GOT3 (cell line): ENCODE measurements at regions not wholly inside any gene's neighbourhood (a gene's known extent, or its start where the extent isn't known, plus 50 kb on each side); places are given as distances from the start of the nearest gene placed in this dataset.
"Not testable (repeated sequence)": the region's sequence is repeated elsewhere in the genome, so short reads cannot be mapped to it uniquely, and the experiment has no call there.

ENCODE experiments used
- DNase-seq: peaks from one replicate; lab custom pipeline; 2025; ENCODE audit warnings: mixed read lengths; lab: John Stamatoyannopoulos, UW

DNA sequence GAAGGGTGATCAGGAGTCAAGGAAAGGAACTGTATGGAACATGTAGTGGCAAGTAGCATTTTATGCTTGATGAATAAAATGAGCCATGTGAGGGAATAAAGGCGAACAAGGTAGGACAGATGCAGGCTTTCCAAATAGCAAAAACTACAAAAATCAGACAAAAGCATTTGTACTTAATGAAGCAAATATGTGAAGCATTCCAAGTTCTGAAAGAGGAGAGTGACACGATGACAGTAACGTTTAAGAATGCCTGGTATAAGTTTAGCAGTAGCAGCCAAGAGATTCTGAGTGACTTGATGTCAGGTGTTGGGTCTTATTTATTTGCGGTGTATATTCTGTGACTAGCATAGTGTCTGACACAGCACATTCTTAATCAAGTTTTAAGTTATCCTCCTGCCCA lies 408.2 kb upstream of the RASGRP1 start:
- DNase-seq = no peak

DNA sequence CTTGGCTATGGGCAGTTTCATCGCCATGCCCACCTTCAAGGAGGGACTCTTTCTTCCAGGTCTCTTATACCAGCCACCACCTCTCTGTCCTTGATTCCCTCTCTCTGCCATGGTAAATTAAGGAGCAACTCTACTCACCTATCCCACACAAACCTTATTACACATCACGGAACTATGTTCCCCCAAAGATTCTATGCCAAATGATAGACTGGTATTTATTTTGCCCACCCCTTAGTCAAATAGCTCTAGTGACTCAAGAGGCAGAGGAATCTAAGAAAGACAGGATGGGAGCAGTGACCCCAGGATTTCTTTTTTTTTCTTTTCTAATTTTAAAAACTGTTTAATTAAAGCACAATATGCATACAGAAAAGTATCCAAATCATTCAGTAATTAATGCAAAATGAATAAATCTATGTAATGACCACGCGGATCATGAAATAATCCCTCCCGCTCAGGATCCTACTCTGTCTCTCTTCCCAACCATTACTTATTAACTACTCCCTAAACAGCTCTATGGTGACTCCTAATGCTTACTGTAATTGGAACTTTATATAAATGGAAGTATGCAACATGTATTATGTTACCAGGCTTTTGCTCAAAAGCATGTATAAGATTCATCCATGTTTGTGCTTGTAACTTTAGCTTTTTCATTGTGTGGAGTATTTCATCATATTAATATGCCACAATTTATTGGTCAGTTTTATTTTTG lies 410.8 kb upstream of the RASGRP1 start:
- no peak for DNase-seq

DNA sequence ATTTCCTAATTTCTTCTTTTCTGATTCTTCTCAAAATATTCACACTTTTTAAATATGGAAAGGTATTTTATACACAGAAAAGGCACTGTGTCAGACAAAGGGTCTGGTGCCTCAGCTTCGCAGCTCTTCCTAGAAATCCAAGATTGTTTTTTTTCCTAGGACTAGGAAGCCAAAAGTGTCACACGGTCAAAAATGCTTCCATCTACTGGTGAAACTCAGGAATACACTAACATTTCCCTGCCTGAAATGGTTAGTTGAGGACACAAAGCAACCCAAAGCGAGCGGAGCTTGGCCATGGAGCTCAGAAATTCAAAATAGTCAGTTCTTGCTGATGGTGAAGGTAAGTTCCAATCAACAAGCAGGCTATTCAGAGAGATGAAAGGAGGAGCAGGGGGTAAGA lies 426.5 kb upstream of the RASGRP1 start:
- DNase-seq = no peak

DNA sequence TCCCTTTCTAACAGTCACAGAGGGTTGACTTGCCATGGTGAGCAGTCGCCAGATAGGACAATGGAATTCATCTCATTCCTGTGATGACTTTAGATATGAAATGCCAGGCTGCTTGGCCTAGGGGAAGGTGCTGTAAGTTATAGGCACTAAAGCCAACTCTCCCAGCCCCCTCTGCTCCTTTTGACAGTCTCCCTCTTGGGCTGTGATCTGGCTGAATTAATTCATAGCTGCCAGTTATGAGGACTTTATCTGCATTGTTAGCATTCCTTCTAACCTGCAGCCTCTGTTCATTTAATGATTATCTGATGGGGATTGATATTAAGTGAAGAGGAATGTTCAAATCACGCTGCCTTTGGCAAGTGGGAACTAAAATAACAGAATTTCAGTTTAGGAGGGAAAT lies 427.1 kb upstream of the RASGRP1 start:
- no peak for DNase-seq

DNA sequence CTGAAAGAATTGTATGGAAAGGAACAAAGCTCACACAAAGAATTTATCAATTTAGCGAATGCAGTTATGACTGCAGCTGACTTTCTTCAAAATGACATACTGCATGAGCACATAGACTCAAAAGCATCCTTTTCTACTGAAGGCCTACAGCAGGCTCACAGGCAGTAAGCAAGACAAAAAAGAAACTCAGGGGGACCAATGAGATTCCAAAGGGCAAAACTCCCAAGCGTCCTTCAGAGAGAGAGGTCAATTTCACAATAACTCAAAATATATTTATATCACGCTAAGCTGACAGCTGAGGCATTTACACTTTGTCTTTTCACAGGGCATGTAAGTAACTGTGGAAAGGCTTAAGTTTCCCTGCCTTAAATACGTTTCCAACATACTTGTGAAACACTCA lies 427.9 kb upstream of the RASGRP1 start:
- DNase-seq = no peak

DNA sequence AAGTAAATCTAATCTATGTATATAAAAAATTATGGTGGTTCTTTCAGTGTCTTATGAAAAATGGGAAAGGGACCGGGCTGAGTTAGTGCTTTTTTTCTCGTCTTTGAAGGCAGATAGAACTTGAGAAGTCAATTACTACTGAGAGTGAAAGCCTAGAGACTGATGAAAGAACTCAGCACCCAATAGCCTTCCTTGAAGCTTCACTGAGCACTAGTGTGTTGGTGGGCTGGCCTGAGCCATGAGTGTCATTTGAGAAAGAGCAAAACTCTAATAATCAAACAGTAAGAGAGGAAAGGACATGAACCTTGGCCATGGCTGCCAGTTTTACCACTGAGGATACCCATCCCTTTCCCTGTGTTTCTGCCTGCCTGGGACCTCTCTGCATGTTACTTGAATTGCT lies 428.3 kb upstream of the RASGRP1 start:
- no peak for DNase-seq

DNA sequence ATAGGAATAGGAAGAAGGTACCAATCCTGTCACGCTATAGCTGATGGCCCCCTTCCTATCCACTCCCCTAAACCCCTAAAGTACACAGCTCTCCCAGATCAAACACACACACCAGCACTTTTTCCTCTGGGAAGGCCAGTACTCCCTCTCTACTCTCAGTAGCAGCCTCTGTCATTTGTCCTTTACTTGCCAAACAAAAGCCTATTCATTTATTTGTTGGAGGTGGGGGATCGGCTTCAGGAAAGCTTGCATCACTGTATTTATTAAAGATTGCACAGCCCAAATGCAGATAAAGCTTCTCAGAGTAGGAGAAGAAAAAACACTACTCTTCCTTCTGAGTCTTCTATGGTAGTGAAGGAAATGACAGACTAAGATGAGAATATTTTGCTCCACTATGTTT lies 429.7 kb upstream of the RASGRP1 start:
- DNase-seq = no peak

DNA sequence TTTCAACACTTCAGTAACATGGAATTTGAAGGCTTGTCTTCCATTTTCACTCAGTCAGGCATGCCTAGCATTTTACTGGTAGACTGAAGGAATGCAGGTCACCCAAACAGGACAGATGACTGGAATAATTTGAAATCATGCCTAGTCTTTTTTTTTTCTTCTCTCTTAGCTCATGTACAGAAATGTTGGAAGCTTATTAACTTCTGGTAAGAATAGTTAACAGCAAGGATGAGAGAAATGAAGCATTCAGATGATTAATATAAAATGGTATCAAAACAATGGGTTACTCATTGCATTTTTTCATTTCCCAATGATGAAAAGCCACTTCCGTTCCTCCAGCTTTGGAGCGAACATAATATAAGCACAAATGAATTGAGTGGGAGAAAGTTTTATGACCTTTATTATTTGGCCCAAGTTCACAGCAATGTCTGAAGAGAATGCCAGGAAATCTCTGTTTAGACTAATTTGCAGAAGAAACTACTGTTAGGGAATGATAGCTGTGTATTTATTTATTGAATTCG lies 431.6 kb upstream of the RASGRP1 start:
- no peak for DNase-seq

DNA sequence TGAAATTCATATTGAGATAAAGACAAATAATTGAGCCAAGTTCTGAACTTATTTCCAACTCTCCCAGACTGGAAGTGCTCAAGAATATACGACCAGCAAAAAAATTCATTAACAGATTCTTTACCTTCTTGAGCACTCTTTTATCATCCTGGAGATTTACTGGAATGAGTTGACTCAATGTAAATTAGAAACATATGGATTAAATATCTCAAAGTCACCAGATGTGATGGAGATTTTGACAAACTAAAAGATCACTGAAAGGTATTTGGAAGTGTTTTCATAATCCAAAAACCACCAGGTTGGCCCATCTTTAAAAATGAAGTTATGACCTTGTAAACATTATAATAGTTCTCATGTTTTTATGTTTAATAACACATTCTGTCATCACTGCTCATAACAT lies 433.2 kb upstream of the RASGRP1 start:
- no peak for DNase-seq

DNA sequence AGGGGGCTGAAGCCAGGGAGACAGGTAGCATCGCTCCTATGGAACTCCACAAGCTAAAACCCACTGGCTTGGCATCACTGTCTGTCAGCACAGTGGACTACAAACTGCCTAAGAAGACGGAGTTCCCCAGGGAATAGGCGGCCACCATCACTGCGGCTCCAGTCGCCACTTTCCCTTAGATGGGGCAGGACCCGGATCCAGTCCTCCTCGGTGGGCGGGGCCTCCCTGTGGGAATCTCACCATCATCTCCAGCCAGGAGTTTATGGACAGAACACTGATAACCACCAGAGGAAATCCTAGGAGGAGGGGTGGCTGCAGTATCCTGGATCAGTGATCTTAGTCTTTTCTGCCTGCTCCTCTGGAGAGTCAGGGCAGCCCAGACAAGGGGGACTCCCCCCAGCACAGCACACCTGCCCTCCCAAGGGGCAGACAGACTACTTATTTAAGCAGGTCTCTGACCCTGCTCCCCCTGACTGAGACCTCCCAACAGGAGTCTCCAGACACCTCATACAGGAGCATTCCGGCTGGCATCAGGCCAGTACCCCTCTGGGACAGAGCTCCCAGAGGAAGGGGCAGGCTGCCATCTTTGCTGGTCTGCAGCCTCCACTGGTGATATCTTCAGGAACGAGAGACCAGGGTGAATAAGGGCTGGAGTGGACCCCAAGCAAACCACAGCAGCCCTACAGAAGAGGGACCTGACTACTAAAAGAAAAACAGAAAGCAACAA lies 435.6 kb upstream of the RASGRP1 start:
- DNase-seq = no peak

DNA sequence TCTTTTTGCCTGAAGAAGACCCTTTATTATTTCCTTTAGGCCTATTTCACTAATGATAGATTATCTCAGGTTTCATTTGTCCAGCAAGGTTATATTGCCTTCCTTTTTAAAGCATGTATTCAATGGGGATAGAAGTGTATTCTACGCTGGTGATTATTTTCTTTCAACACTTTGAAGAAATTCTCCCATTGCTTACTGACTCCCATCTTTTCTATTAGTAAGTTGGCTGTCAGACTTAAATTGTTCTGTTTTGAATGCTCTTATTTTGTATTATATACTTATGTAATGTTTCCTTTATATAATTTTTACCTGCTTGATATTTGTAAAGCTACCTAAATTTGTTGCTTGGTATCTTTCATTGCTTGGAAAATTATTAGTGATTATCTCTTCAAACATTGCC lies 445.1 kb upstream of the RASGRP1 start:
- no peak for DNase-seq

DNA sequence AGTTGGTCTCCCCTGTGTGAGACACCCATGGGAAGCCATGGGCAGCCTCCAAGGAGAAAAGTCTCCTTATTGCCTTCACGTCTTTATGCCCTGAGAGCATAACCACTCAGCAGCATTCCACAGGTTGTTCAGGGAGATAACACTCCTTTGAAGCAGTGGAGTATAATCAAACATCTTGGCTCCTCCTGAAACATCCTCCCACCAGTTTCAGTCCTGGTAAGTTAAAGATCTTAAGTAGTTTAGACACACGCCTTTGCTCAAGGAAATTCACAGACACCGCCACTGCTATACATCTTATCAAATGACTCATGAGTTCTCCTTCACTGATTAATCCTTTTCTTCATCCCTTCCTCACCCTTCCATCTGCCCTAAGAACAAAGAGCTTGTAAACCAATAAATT lies 446.5 kb upstream of the RASGRP1 start:
- not testable (repeated sequence) for DNase-seq

DNA sequence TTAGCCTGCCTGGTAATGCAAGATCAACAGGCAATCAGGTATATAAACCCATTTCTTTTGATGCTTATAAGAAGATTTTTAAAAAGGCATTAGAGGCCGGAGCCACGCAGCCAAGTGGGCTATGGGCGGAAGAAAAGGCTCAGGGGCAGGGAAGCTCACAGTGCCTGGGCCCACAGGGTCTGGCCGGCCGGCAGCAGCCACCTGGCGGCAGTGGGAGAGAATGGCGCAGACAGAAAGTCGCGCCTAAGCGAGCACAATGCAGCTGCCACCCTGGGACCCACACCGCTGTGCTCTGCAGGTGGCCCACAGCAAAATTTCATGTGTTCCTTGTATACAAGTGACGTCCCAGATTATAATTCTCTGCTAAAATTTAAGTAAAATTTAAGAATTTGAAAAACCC lies 448.6 kb upstream of the RASGRP1 start:
- DNase-seq = no peak

DNA sequence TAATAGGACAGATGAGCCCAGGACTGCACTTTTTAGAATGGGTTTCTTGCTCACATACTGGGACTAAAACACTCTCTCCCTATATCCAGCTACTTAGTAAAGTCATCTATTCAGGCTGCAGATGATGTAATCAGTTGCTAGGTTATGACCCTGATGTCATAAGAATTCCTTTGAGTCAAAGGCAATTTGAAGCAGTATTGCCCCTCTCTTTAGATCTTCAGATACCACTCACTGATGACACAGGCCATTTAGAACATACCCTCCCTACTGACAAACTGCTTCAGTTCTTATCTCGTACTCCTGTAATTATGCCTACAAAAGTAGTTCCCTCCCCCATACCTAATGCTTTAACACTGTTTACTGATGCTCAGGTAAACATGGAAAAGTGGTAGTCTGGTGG lies 450.1 kb upstream of the RASGRP1 start:
- no peak for DNase-seq

DNA sequence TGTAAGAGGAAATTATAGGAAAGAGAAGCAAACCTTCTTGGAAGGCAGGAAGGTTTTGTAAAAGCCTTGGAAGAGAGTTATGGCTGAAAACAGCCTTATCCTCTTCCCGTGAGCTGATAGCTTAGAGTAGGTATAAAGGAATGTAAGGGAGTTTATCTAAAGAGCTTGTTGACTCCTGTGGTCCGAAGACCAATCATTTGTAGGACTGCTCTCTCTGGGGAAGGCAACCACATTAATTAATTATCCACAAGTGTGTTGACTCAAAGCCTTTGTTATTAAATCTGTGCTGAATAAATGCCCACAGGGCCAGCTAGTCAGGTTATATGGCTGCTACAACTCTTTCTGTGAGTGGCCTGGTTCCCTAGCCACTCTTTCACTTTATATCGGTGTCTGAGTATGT lies 452.1 kb upstream of the RASGRP1 start:
- no peak for DNase-seq

DNA sequence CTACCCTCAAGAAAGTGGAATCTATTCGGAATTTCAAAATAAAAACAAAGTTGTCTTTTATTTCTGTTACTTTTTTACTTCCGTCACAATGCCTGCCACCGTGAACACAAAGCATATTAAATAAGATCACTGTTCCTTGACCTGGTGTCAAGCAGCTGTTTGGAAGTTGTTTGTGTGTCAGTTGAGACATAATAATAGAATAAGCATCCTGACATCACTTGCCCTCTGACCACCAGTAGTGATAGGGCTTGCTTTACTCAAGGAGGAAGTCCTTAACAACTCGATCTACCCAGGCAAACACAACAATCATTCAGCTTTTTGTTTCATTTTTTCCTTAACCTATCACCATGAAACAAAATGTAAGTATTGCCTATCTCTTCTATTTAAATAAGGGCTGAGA lies 454.4 kb upstream of the RASGRP1 start:
- no peak for DNase-seq

DNA sequence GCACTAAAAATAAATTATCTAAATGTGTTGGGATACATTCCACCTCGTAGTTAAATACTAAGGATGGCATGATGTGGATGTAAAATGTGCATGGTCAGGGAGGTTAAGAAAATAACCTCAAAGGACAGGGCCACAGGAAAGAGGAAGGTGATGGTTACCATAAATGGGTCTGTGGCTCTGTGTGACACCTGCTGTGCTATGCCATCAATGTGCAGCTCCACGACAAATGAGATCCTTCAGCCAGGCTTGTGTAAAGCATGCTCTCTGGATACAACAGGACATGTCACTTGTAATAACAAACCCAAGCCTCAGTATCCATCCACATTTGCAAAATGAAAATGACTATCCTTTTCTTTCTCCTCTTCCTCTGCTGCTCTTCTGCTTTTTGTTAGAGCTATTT lies 456.7 kb upstream of the RASGRP1 start:
- DNase-seq = no peak

DNA sequence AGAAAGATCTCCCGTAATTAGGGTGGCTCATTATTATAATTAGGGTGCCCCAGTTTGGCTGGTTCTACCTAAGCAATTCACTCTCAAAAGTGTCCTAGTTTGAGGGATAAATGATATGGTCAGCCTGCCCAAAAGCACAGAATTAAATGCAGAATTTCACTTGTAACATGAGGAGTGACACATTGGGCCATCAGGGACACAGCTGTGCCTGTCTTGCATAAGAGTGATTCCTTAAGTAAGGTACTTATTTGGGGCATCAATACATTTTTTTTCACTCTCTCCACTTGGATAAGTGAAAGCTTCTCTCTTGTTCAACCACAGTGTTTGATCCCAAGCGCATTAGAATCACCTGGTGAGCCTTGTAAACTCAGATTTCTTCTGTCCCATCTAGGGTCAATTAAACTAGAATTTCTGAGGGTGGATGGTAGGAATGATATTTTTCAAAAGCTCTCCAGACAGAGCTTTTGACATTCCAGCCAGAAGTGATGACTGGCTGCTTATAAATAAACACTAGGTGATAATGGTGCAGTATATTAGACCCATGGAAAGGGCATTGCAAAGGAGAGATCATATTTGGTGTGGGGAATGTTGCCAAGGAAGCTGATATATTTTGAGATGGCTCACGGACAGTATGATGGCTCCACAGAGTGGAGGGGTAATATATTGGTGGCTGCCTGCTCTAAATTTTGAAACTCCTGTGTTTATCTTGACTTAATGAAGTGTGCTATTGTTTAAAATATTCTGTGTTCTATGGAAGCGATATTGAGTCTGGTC lies 458.1 kb upstream of the RASGRP1 start:
- no peak for DNase-seq

DNA sequence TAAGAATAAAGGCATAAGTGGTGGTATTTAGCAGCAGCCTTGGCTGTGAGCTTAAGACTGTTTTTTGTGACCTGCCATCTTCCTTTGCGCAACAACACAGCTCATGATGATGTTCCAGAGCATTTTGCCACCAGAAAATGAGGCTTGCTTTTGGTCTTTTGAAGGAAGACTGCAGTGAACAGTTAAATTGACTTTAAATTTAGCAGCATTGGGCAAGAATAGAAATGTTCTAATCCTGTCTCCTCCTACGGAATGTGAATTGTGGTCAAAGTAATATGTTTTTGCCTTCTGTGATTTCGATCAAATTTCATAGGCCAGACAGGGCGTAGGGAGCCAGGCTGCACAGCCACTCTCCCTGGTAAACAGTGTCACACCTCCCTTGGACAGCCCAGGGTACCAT lies 460.7 kb upstream of the RASGRP1 start:
- no peak for DNase-seq

DNA sequence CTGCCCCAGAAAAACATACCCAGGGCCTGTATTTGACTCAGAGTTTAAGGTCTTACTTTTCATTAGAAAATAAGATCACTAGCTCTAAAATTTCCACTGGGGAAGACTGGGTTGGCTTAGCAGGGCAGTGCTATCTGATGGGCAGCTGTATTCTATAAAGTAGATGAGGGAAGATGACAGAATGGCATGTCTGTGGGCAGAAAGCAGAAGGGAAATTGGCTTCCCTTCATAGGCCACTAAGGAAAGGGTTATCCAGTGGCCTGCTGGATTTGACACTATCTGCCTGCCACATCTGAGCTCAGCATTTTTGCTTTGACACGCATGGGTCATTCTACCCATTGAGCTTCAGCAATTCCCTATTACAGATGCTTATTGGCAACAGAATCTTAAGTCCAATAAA lies 461.3 kb upstream of the RASGRP1 start:
- DNase-seq = no peak

DNA sequence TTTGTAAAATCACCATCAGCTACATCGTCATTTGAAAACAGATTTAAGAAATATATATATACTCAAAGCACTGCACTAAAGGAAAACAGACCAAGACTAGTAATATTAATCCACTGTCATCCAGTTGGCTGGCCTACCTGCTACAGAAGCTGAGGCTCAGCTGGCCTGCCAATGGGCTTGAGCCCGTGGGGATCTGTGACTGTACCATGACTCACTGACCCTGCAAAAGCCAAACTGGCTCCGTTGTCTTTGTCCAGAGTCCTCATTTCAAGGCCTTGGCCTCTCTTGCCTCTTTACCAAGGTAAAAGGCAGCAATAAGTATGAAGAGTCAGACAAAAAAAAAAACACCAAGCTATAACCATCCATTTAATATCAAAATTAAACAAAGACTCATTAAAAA lies 463.5 kb upstream of the RASGRP1 start:
- no peak for DNase-seq

DNA sequence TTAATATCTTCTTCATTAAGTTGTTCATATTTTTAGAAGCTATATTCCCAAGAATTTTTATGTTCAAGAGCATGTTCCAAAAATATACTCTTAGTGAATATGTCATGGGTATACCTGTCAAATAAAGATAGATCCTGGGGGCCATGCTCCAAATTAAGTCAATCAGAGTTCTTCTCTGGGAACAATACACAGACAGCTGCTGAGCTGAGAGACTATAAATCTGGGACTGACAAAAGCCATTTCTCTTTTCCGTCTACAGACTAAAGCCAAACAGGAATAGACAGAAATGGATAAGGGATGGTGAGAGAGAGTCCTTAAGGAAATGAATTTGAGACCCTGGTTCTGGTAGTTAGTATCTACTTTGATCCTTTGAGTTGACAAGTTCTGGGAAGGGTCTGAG lies 465.1 kb upstream of the RASGRP1 start:
- no peak for DNase-seq
